ENCODE measurements at regions not wholly inside any gene's neighbourhood (a gene's known extent, or its start where the extent isn't known, plus 50 kb on each side); places are given as distances from the start of the nearest gene placed in this dataset.

- no peak for DNase-seq
- H3K27ac ChIP-seq (ENCODE audit: insufficient read depth in 1 of 2, low read depth in 1 of 2, low read length in 2 of 2, poor library complexity in 1 of 2, severe bottlenecking in 2 of 2): no peak overlapping the region
- CTCF ChIA-PET: no interaction called here
- whole genome bisulfite sequencing (ENCODE audit: insufficient coverage): 100% methylated on average over 1 of the region's 1 CpG
- peaks cover 0 to 10% (median 6%) of the 10 kb centered on the region in 4 experiments for H3K4me1 ChIP-seq (ENCODE audit: control extremely low read depth in 1 of 4, control insufficient read depth in 4 of 4, insufficient read depth in 4 of 4, low read length in 3 of 4)
- H3K27me3 ChIP-seq (replicated peaks in 2 of 5; ENCODE audit: control insufficient read depth in 4 of 5, insufficient read depth in 5 of 5, low read length in 4 of 5): no peaks in the 10 kb centered on the region
- no peak overlapping the region for H3K4me3 ChIP-seq (ENCODE audit: control insufficient read depth in 1 of 7, extremely low read depth in 1 of 7, insufficient read depth in 4 of 7, low read depth in 2 of 7, low read length in 6 of 7)
- H3K9me3 ChIP-seq (ENCODE audit: control extremely low read depth in 1 of 5, control insufficient read depth in 4 of 5, insufficient read depth in 2 of 5, low read depth in 1 of 5, low read length in 4 of 5): no peaks in the 10 kb centered on the region
- POLR2A ChIA-PET: no interaction called here
- no peaks in the 10 kb centered on the region for H3K36me3 ChIP-seq (ENCODE audit: control insufficient read depth in 4 of 4, insufficient read depth in 4 of 4, low read length in 3 of 4)
Observed at GRCh38 chr3:30526031-30526430, 80.4 kb upstream of the TGFBR2 start.

GRCh38 chr3:30527186-30527585 lies 79.2 kb upstream of the TGFBR2 start:
- H3K9me3 ChIP-seq (ENCODE audit: control extremely low read depth in 1 of 5, control insufficient read depth in 4 of 5, insufficient read depth in 2 of 5, low read depth in 1 of 5, low read length in 4 of 5): no peaks in the 10 kb centered on the region
- H3K4me1 ChIP-seq (ENCODE audit: control extremely low read depth in 1 of 4, control insufficient read depth in 4 of 4, insufficient read depth in 4 of 4, low read length in 3 of 4): peaks cover 0 to 10% (median 6%) of the 10 kb centered on the region in 4 experiments
- 96% methylated on average over 5 of the region's 6 CpGs for WGBS (ENCODE audit: insufficient coverage)
- CTCF ChIA-PET: interaction anchor here (0.9 to 1.1 kb wide), 2 partner anchors 14 to 17 kb away, joined by 3 read pairs; no protein-coding TSS in a partner anchor
- no peaks in the 10 kb centered on the region for H3K27me3 ChIP-seq (replicated peaks in 2 of 5; ENCODE audit: control insufficient read depth in 4 of 5, insufficient read depth in 5 of 5, low read length in 4 of 5)
- DNase-seq: no peak
- POLR2A ChIA-PET: no interaction called here
- H3K36me3 ChIP-seq (ENCODE audit: control insufficient read depth in 4 of 4, insufficient read depth in 4 of 4, low read length in 3 of 4): no peaks in the 10 kb centered on the region
- no peak overlapping the region for H3K27ac ChIP-seq (ENCODE audit: insufficient read depth in 1 of 2, low read depth in 1 of 2, low read length in 2 of 2, poor library complexity in 1 of 2, severe bottlenecking in 2 of 2)
- no peak overlapping the region for H3K4me3 ChIP-seq (ENCODE audit: control insufficient read depth in 1 of 7, extremely low read depth in 1 of 7, insufficient read depth in 4 of 7, low read depth in 2 of 7, low read length in 6 of 7)

GRCh38 chr3:30527720-30528119 lies 78.7 kb upstream of the TGFBR2 start:
- H3K27me3 ChIP-seq (replicated peaks in 2 of 5; ENCODE audit: control insufficient read depth in 4 of 5, insufficient read depth in 5 of 5, low read length in 4 of 5): no peaks in the 10 kb centered on the region
- CTCF ChIA-PET: interaction anchor here (0.9 kb wide), 1 partner anchor 16 kb away, joined by 3 read pairs; no protein-coding TSS in a partner anchor
- POLR2A ChIA-PET: no interaction called here
- 100% methylated on average over 1 of the region's 3 CpGs for WGBS (ENCODE audit: insufficient coverage)
- H3K4me3 ChIP-seq (ENCODE audit: control insufficient read depth in 1 of 7, extremely low read depth in 1 of 7, insufficient read depth in 4 of 7, low read depth in 2 of 7, low read length in 6 of 7): no peak overlapping the region
- DNase-seq: no peak
- no peaks in the 10 kb centered on the region for H3K9me3 ChIP-seq (ENCODE audit: control extremely low read depth in 1 of 5, control insufficient read depth in 4 of 5, insufficient read depth in 2 of 5, low read depth in 1 of 5, low read length in 4 of 5)
- no peaks in the 10 kb centered on the region for H3K36me3 ChIP-seq (ENCODE audit: control insufficient read depth in 4 of 4, insufficient read depth in 4 of 4, low read length in 3 of 4)
- peaks cover 0 to 10% (median 6%) of the 10 kb centered on the region in 4 experiments for H3K4me1 ChIP-seq (ENCODE audit: control extremely low read depth in 1 of 4, control insufficient read depth in 4 of 4, insufficient read depth in 4 of 4, low read length in 3 of 4)
- no peak overlapping the region for H3K27ac ChIP-seq (ENCODE audit: insufficient read depth in 1 of 2, low read depth in 1 of 2, low read length in 2 of 2, poor library complexity in 1 of 2, severe bottlenecking in 2 of 2)

GRCh38 chr3:30530084-30530483 lies 76.3 kb upstream of the TGFBR2 start:
- no peak overlapping the region for H3K4me3 ChIP-seq (ENCODE audit: control insufficient read depth in 1 of 7, extremely low read depth in 1 of 7, insufficient read depth in 4 of 7, low read depth in 2 of 7, low read length in 6 of 7)
- CTCF ChIA-PET: no interaction called here
- DNase-seq: no peak
- peaks cover 0 to under 1% (median 0%) of the 10 kb centered on the region in 4 experiments for H3K4me1 ChIP-seq (ENCODE audit: control extremely low read depth in 1 of 4, control insufficient read depth in 4 of 4, insufficient read depth in 4 of 4, low read length in 3 of 4)
- no peaks in the 10 kb centered on the region for H3K9me3 ChIP-seq (ENCODE audit: control extremely low read depth in 1 of 5, control insufficient read depth in 4 of 5, insufficient read depth in 2 of 5, low read depth in 1 of 5, low read length in 4 of 5)
- no peak overlapping the region for H3K27ac ChIP-seq (ENCODE audit: insufficient read depth in 1 of 2, low read depth in 1 of 2, low read length in 2 of 2, poor library complexity in 1 of 2, severe bottlenecking in 2 of 2)
- POLR2A ChIA-PET: no interaction called here
- H3K27me3 ChIP-seq (replicated peaks in 2 of 5; ENCODE audit: control insufficient read depth in 4 of 5, insufficient read depth in 5 of 5, low read length in 4 of 5): no peaks in the 10 kb centered on the region
- WGBS (ENCODE audit: insufficient coverage): 90% methylated on average over 1 of the region's 1 CpG
- H3K36me3 ChIP-seq (ENCODE audit: control insufficient read depth in 4 of 4, insufficient read depth in 4 of 4, low read length in 3 of 4): no peaks in the 10 kb centered on the region

- Histone ChIP-seq H3K9me3 (ENCODE audit: control extremely low read depth in 1 of 5, control insufficient read depth in 4 of 5, insufficient read depth in 2 of 5, low read depth in 1 of 5, low read length in 4 of 5) (no peaks in the 10 kb centered on the region), H3K4me1 (ENCODE audit: control extremely low read depth in 1 of 4, control insufficient read depth in 4 of 4, insufficient read depth in 4 of 4, low read length in 3 of 4) (no peaks in the 10 kb centered on the region), H3K27ac (ENCODE audit: insufficient read depth in 1 of 2, low read depth in 1 of 2, low read length in 2 of 2, poor library complexity in 1 of 2, severe bottlenecking in 2 of 2) (no peak overlapping the region), H3K36me3 (ENCODE audit: control insufficient read depth in 4 of 4, insufficient read depth in 4 of 4, low read length in 3 of 4) (no peaks in the 10 kb centered on the region), H3K27me3 (replicated peaks in 2 of 5; ENCODE audit: control insufficient read depth in 4 of 5, insufficient read depth in 5 of 5, low read length in 4 of 5) (no peaks in the 10 kb centered on the region), H3K4me3 (ENCODE audit: control insufficient read depth in 1 of 7, extremely low read depth in 1 of 7, insufficient read depth in 4 of 7, low read depth in 2 of 7, low read length in 6 of 7) (no peak overlapping the region)
- ChIA-PET POLR2A (no interaction called here), CTCF (interaction anchor here (1.2 kb wide), 1 partner anchor 74 kb away, joined by 3 read pairs; no protein-coding TSS in a partner anchor)
- DNase-seq: no peak
- WGBS (ENCODE audit: insufficient coverage): 100% methylated on average over 3 of the region's 3 CpGs
Observed at GRCh38 chr3:30531017-30531570, 75.3 kb upstream of the TGFBR2 start.

- Histone ChIP-seq H3K4me3 (ENCODE audit: control insufficient read depth in 1 of 7, extremely low read depth in 1 of 7, insufficient read depth in 4 of 7, low read depth in 2 of 7, low read length in 6 of 7) (no peak overlapping the region), H3K4me1 (ENCODE audit: control extremely low read depth in 1 of 4, control insufficient read depth in 4 of 4, insufficient read depth in 4 of 4, low read length in 3 of 4) (no peaks in the 10 kb centered on the region), H3K36me3 (ENCODE audit: control insufficient read depth in 4 of 4, insufficient read depth in 4 of 4, low read length in 3 of 4) (no peaks in the 10 kb centered on the region), H3K27ac (ENCODE audit: insufficient read depth in 1 of 2, low read depth in 1 of 2, low read length in 2 of 2, poor library complexity in 1 of 2, severe bottlenecking in 2 of 2) (no peak overlapping the region), H3K27me3 (replicated peaks in 2 of 5; ENCODE audit: control insufficient read depth in 4 of 5, insufficient read depth in 5 of 5, low read length in 4 of 5) (no peaks in the 10 kb centered on the region), H3K9me3 (ENCODE audit: control extremely low read depth in 1 of 5, control insufficient read depth in 4 of 5, insufficient read depth in 2 of 5, low read depth in 1 of 5, low read length in 4 of 5) (no peaks in the 10 kb centered on the region)
- CTCF ChIA-PET: no interaction called here
- WGBS (ENCODE audit: insufficient coverage): no CpG with 5 or more reads among the region's 1 CpG
- DNase-seq: no peak
- POLR2A ChIA-PET: no interaction called here
Observed at GRCh38 chr3:30535525-30535924, 70.9 kb upstream of the TGFBR2 start.

GRCh38 chr3:30538791-30539190 lies 67.6 kb upstream of the TGFBR2 start:
- H3K36me3 ChIP-seq (ENCODE audit: control insufficient read depth in 4 of 4, insufficient read depth in 4 of 4, low read length in 3 of 4): no peaks in the 10 kb centered on the region
- no peaks in the 10 kb centered on the region for H3K27me3 ChIP-seq (replicated peaks in 2 of 5; ENCODE audit: control insufficient read depth in 4 of 5, insufficient read depth in 5 of 5, low read length in 4 of 5)
- no peaks in the 10 kb centered on the region for H3K4me1 ChIP-seq (ENCODE audit: control extremely low read depth in 1 of 4, control insufficient read depth in 4 of 4, insufficient read depth in 4 of 4, low read length in 3 of 4)
- H3K9me3 ChIP-seq (ENCODE audit: control extremely low read depth in 1 of 5, control insufficient read depth in 4 of 5, insufficient read depth in 2 of 5, low read depth in 1 of 5, low read length in 4 of 5): no peaks in the 10 kb centered on the region
- H3K27ac ChIP-seq (ENCODE audit: insufficient read depth in 1 of 2, low read depth in 1 of 2, low read length in 2 of 2, poor library complexity in 1 of 2, severe bottlenecking in 2 of 2): no peak overlapping the region
- H3K4me3 ChIP-seq (ENCODE audit: control insufficient read depth in 1 of 7, extremely low read depth in 1 of 7, insufficient read depth in 4 of 7, low read depth in 2 of 7, low read length in 6 of 7): no peak overlapping the region
- ChIA-PET POLR2A (no interaction called here), CTCF (no interaction called here)
- WGBS (ENCODE audit: insufficient coverage): no CpG with 5 or more reads among the region's 1 CpG
- no peak for DNase-seq

Data from common myeloid progenitor, CD34-positive (primary cell).